Colonic mucosa (tissue), 4 donors: ENCODE measurements at regions not wholly inside any gene's neighbourhood (a gene's known extent, or its start where the extent isn't known, plus 50 kb on each side); places are given as distances from the start of the nearest gene placed in this dataset.

Source experiments
- DNase-seq: peaks from one replicate; pipeline ENCODE4 v3.0.0-alpha.2; 2020
- H3K27ac ChIP-seq: fragments of 200-600 bp; one replicate; pipeline ENCODE4 v1.8.0; 2021
- H3K27me3 ChIP-seq: fragments of 200-600 bp; one replicate; pipeline ENCODE4 v1.8.0; 2021
- H3K36me3 ChIP-seq: fragments of 200-600 bp; one replicate; pipeline ENCODE4 v1.8.0; 2021
- H3K4me1 ChIP-seq: fragments of 200-600 bp; one replicate; pipeline ENCODE4 v1.8.0; 2021; ENCODE audit warnings: mild to moderate bottlenecking
- H3K4me3 ChIP-seq: fragments of 200-600 bp; one replicate; pipeline ENCODE4 v1.8.0; 2021
- H3K9ac ChIP-seq, 2 donors: one replicate each; pipeline ENCODE4 v1.7.0; 2013; ENCODE audit warnings: control low read depth in 2 of 2, low read depth in 2 of 2, low read length in 2 of 2
- H3K9me3 ChIP-seq: fragments of 200-600 bp; one replicate; pipeline ENCODE4 v1.8.0; 2021
- CTCF ChIP-seq: fragments of 200-600 bp; IDR thresholded peaks from one replicate; pipeline ENCODE4 v1.8.0; 2022; ENCODE audit warnings: antibody characterized with exemption, mild to moderate bottlenecking
- intact Hi-C: fragments of 100-400 bp; cut with DNase I; formaldehyde crosslinking; loops from one replicate; pipeline ENCODE4 v1.14.1; 2022
- donor health status: healthy.
- donor health status: DM: no; HTN: no; CAD: no.
- donor health status: DM: no; HTN: no; CAD: no.

- no peaks in the 10 kb centered on the region for H3K36me3 ChIP-seq
- no peaks in the 10 kb centered on the region for H3K27me3 ChIP-seq
- H3K4me3 ChIP-seq = no peak overlapping the region
- H3K9me3 ChIP-seq = no peaks in the 10 kb centered on the region
- no peak for DNase-seq
- TF ChIP-seq CTCF = no peak
- H3K9ac ChIP-seq = no peak overlapping the region
- intact Hi-C loops = no loop called here
- H3K27ac ChIP-seq = no peak overlapping the region
- H3K4me1 ChIP-seq = no peaks in the 10 kb centered on the region
Measured at GRCh38 chr10:42883993-42884983, 101.7 kb downstream of the BMS1 start.

GRCh38 chr10:42885491-42886270, 103.1 kb downstream of the BMS1 start:
- no peaks in the 10 kb centered on the region for H3K4me1 ChIP-seq
- no peak for DNase-seq
- no peak overlapping the region for H3K27ac ChIP-seq
- TF ChIP-seq CTCF = no peak
- intact Hi-C loops = no loop called here
- no peaks in the 10 kb centered on the region for H3K27me3 ChIP-seq
- no peaks in the 10 kb centered on the region for H3K36me3 ChIP-seq
- H3K9me3 ChIP-seq = no peaks in the 10 kb centered on the region
- H3K9ac ChIP-seq = no peak overlapping the region
- H3K4me3 ChIP-seq = no peak overlapping the region

- Histone ChIP-seq H3K27ac (no peak overlapping the region), H3K9ac (no peak overlapping the region), H3K36me3 (no peaks in the 10 kb centered on the region), H3K4me3 (no peak overlapping the region), H3K9me3 (no peaks in the 10 kb centered on the region), H3K4me1 (no peaks in the 10 kb centered on the region), H3K27me3 (no peaks in the 10 kb centered on the region)
- no peak for TF ChIP-seq CTCF
- intact Hi-C loops = no loop called here
- DNase-seq = no peak
Measured at GRCh38 chr10:42887734-42888503, 105.3 kb downstream of the BMS1 start.

GRCh38 chr10:42888504-42889095, 106.0 kb downstream of the BMS1 start:
- H3K36me3 ChIP-seq = no peaks in the 10 kb centered on the region
- no peak for DNase-seq
- no peaks in the 10 kb centered on the region for H3K27me3 ChIP-seq
- no peak for TF ChIP-seq CTCF
- H3K4me1 ChIP-seq = no peaks in the 10 kb centered on the region
- no peaks in the 10 kb centered on the region for H3K9me3 ChIP-seq
- H3K9ac ChIP-seq = no peak overlapping the region
- H3K4me3 ChIP-seq = no peak overlapping the region
- intact Hi-C loops = no loop called here
- no peak overlapping the region for H3K27ac ChIP-seq

- no peak overlapping the region for H3K27ac ChIP-seq
- intact Hi-C loops = no loop called here
- no peaks in the 10 kb centered on the region for H3K4me1 ChIP-seq
- no peak overlapping the region for H3K4me3 ChIP-seq
- TF ChIP-seq CTCF = no peak
- H3K36me3 ChIP-seq = no peaks in the 10 kb centered on the region
- H3K9me3 ChIP-seq = no peaks in the 10 kb centered on the region
- no peaks in the 10 kb centered on the region for H3K27me3 ChIP-seq
- DNase-seq = no peak
- no peak overlapping the region for H3K9ac ChIP-seq
Measured at GRCh38 chr10:42896735-42897134, 114.1 kb downstream of the BMS1 start.
